SK-N-MC (cell line): ENCODE measurements at regions not wholly inside any gene's neighbourhood (a gene's known extent, or its start where the extent isn't known, plus 50 kb on each side); places are given as distances from the start of the nearest gene placed in this dataset.

Experiments
- DNase-seq: peaks from one replicate; pipeline ENCODE4 v3.0.0-alpha.2; 2011; ENCODE audit warnings: low read depth, low spot score
- H3K27ac ChIP-seq: fragments of 200-600 bp; sonication (generic); 2 replicates; pipeline ENCODE4 v1.5.1; 2016; ENCODE audit warnings: mixed run types
- H3K36me3 ChIP-seq: fragments of 200-600 bp; sonication (generic); 2 replicates; pipeline ENCODE4 v1.6.1; 2017; ENCODE audit warnings: antibody characterized with exemption, low read length, mixed read lengths; ENCODE audit not compliant: insufficient read depth
- H3K4me3 ChIP-seq: fragments of 200-600 bp; sonication (generic); 2 replicates; pipeline ENCODE4 v1.5.1; 2016
- H3K9ac ChIP-seq: fragments of 200-600 bp; sonication (generic); 2 replicates; pipeline ENCODE4 v1.8.0; 2017; ENCODE audit warnings: mixed run types, mixed read lengths; ENCODE audit not compliant: insufficient read length
- H3K9me3 ChIP-seq: fragments of 200-600 bp; sonication (generic); 2 replicates; pipeline ENCODE4 v1.6.1; 2017; ENCODE audit warnings: low read depth, mild to moderate bottlenecking, antibody characterized with exemption, low read length, moderate library complexity, mixed read lengths
- EZH2 ChIP-seq: fragments of 200-600 bp; sonication (generic); IDR thresholded peaks from one replicate; pipeline ENCODE4 v1.6.1; 2017; ENCODE audit warnings: antibody characterized with exemption
- FOXP2 ChIP-seq: optimal IDR thresholded peaks from 2 replicates; pipeline ENCODE3; 2011; ENCODE audit warnings: mild to moderate bottlenecking, moderate library complexity; ENCODE audit not compliant: insufficient read depth; ENCODE audit errors: extremely low read length, control extremely low read depth
- POLR2AphosphoS5 ChIP-seq: IDR thresholded peaks from 2 replicates; pipeline ENCODE4 v1.6.1; 2012; ENCODE audit warnings: mild to moderate bottlenecking, low read depth, low read length, borderline replicate concordance

DNA sequence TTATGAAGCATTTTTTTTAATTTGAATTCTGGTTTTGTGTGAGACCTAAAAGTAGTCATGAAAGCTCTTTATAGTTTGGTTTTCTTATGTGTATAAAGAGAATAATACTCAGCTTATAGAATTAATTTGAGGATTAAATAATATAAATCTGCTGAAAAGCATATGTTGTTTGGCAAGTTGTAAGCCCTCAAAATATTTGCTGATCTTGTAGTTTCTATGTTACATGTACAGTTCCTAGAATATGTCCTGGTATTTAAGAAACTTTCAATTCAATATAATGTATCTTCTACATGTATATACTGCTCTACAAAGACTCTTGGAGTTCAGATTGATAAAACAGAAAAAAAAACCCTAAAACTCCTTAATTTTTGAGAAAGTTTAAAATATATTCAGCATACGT lies 605.5 kb upstream of the FAM98A start:
- no peak for DNase-seq
- no peaks in the 10 kb centered on the region for H3K36me3 ChIP-seq
- no peak overlapping the region for H3K9ac ChIP-seq
- H3K27ac ChIP-seq, result peak overlapping the region; percentile 75
- TF ChIP-seq EZH2 (no peak), FOXP2 (no peak), POLR2AphosphoS5 (no peak)
- H3K9me3 ChIP-seq, result no peaks in the 10 kb centered on the region
- H3K4me3 ChIP-seq, result no peak overlapping the region

DNA sequence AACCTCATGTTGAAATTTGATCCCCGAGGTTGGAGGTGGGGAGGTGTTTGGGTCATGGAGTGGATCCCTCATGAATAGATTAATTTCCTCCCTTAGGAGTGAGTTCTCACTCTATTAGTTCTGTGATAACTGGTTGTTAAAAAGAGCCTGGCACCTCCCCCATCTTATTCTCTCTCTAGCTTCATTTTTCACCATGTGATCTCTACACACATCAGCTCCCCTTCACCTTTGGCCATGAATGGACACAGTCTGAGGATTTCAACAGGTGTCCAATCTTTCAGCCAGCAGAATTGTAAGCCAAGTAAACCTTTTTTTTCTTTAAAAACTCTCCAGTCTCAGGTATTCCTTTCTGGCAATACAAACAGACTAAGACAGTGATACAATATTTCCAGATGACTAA lies 602.0 kb upstream of the FAM98A start:
- H3K27ac ChIP-seq, result no peak overlapping the region
- H3K9me3 ChIP-seq, result no peaks in the 10 kb centered on the region
- TF ChIP-seq EZH2 (no peak), FOXP2 (no peak), POLR2AphosphoS5 (no peak)
- no peaks in the 10 kb centered on the region for H3K36me3 ChIP-seq
- H3K4me3 ChIP-seq, result no peak overlapping the region
- no peak for DNase-seq
- H3K9ac ChIP-seq, result no peak overlapping the region

GRCh38 chr2:34199971-34200370 lies 600.9 kb upstream of the FAM98A start:
- TF ChIP-seq EZH2 (no peak), FOXP2 (no peak), POLR2AphosphoS5 (no peak)
- no peak overlapping the region for H3K27ac ChIP-seq
- no peak overlapping the region for H3K4me3 ChIP-seq
- no peaks in the 10 kb centered on the region for H3K36me3 ChIP-seq
- DNase-seq, result no peak
- no peaks in the 10 kb centered on the region for H3K9me3 ChIP-seq
- H3K9ac ChIP-seq, result no peak overlapping the region

- DNase-seq, result no peak
- H3K27ac ChIP-seq, result no peak overlapping the region
- H3K9me3 ChIP-seq, result peaks cover 4% of the 10 kb centered on the region; the same call in 1 of the 2 replicates
These were observed 594.1 kb upstream of the FAM98A start for GRCh38 chr2:34193164-34193563.

GRCh38 chr2:34188464-34189303 lies 589.6 kb upstream of the FAM98A start:
- no peak for DNase-seq
- Histone ChIP-seq H3K9me3 (peaks cover 4% of the 10 kb centered on the region; the same call in 1 of the 2 replicates), H3K9ac (no peak overlapping the region), H3K36me3 (no peaks in the 10 kb centered on the region), H3K4me3 (no peak overlapping the region), H3K27ac (no peak overlapping the region)
- TF ChIP-seq EZH2, result no peak
- no peak for TF ChIP-seq POLR2AphosphoS5
- no peak for TF ChIP-seq FOXP2

More at GRCh38 chr2:34193164-34193563, 594.1 kb upstream of the FAM98A start:
- no peak for TF ChIP-seq FOXP2
- no peak for TF ChIP-seq POLR2AphosphoS5
- TF ChIP-seq EZH2, result no peak
- H3K36me3 ChIP-seq, result no peaks in the 10 kb centered on the region
- H3K9ac ChIP-seq, result no peak overlapping the region
- no peak overlapping the region for H3K4me3 ChIP-seq

GRCh38 chr2:34179511-34179910 lies 580.4 kb upstream of the FAM98A start:
- no peak for DNase-seq
- H3K4me3 ChIP-seq, result no peak overlapping the region
- TF ChIP-seq EZH2 (no peak), POLR2AphosphoS5 (no peak), FOXP2 (no peak)
- no peaks in the 10 kb centered on the region for H3K36me3 ChIP-seq
- H3K9ac ChIP-seq, result no peak overlapping the region
- no peaks in the 10 kb centered on the region for H3K9me3 ChIP-seq
- no peak overlapping the region for H3K27ac ChIP-seq

DNA sequence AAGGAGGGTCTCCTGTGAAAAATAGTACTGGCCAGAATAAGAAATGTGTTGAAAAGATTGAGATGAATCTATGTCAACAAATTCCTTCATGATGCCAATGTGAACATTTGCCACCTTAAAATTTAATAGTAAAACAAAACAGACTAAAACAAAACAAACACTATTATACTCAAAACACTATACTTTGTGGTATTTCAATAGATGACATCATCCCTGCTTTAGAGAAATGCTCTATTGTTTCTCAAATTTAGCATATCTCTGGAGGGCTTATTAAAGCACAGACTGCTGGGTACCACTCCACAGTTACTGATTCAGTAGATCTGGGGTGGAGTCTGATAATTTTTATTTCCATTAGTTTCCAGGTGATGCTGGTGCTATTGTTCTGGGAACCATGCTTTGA lies 579.4 kb upstream of the FAM98A start:
- Histone ChIP-seq H3K4me3 (no peak overlapping the region), H3K9ac (no peak overlapping the region), H3K36me3 (no peaks in the 10 kb centered on the region), H3K9me3 (no peaks in the 10 kb centered on the region), H3K27ac (no peak overlapping the region)
- TF ChIP-seq EZH2 (no peak), FOXP2 (no peak), POLR2AphosphoS5 (no peak)
- no peak for DNase-seq

- H3K36me3 ChIP-seq, result no peaks in the 10 kb centered on the region
- no peak for TF ChIP-seq EZH2
- no peak for TF ChIP-seq POLR2AphosphoS5
- no peak for TF ChIP-seq FOXP2
- H3K4me3 ChIP-seq, result no peak overlapping the region
- no peaks in the 10 kb centered on the region for H3K9me3 ChIP-seq
- DNase-seq, result no peak
- H3K9ac ChIP-seq, result no peak overlapping the region
- H3K27ac ChIP-seq, result no peak overlapping the region
These were observed 577.6 kb upstream of the FAM98A start for GRCh38 chr2:34176693-34177092.

DNA sequence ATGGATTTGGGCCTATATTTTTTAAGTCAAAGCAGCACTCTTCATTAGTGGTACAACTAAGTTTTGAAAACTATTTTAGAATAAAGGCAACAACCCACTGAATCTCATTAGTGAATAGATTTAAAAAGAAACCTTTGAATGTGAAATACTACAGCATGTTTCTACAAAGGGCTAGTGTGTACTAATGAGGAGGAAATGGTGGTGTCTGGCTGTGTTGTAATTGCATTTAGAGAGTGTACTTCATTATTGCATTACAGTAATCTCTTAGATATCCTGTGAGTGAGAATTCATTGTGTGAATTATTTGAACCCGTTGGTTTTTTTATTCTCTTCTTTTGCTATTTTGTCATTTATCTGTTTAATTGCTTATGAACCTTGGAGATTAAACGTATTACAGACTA lies 575.4 kb upstream of the FAM98A start:
- H3K9me3 ChIP-seq, result no peaks in the 10 kb centered on the region
- H3K4me3 ChIP-seq, result no peak overlapping the region
- TF ChIP-seq POLR2AphosphoS5 (no peak), FOXP2 (no peak), EZH2 (no peak)
- H3K27ac ChIP-seq, result no peak overlapping the region
- no peaks in the 10 kb centered on the region for H3K36me3 ChIP-seq
- DNase-seq, result no peak
- H3K9ac ChIP-seq, result no peak overlapping the region

GRCh38 chr2:34162231-34162630 lies 563.1 kb upstream of the FAM98A start:
- H3K9me3 ChIP-seq, result no peaks in the 10 kb centered on the region
- no peaks in the 10 kb centered on the region for H3K36me3 ChIP-seq
- H3K4me3 ChIP-seq, result no peak overlapping the region
- H3K9ac ChIP-seq, result no peak overlapping the region
- TF ChIP-seq EZH2 (no peak), POLR2AphosphoS5 (no peak), FOXP2 (no peak)
- no peak overlapping the region for H3K27ac ChIP-seq
- DNase-seq, result no peak
